ENCODE measurements at regions not wholly inside any gene's neighbourhood (a gene's known extent, or its start where the extent isn't known, plus 50 kb on each side); places are given as distances from the start of the nearest gene placed in this dataset.

- H3K4me3 ChIP-seq (replicated peaks in 1 of 4; ENCODE audit: control extremely low read depth in 1 of 4, insufficient read depth in 1 of 4, low read depth in 3 of 4, low read length in 4 of 4), result no peak overlapping the region
- no peaks in the 10 kb centered on the region for H4K20me1 ChIP-seq (ENCODE audit: control insufficient read depth, extremely low read depth, insufficient read depth, low read length)
- H3K9me3 ChIP-seq (ENCODE audit: control insufficient read depth, insufficient read depth, low read depth, low read length), result no peaks in the 10 kb centered on the region
- no peak overlapping the region for H3K9ac ChIP-seq (ENCODE audit: insufficient read depth, low read length)
- H3K27ac ChIP-seq (ENCODE audit: insufficient read depth, low read length), result no peak overlapping the region
- H2AFZ ChIP-seq (ENCODE audit: low read length), result no peak overlapping the region
- H3K4me1 ChIP-seq (ENCODE audit: control insufficient read depth, extremely low read depth, insufficient read depth, low read length), result no peaks in the 10 kb centered on the region
- no peak overlapping the region for H3K4me2 ChIP-seq (ENCODE audit: extremely low read depth, insufficient read depth, low read length)
- H3K27me3 ChIP-seq (ENCODE audit: control insufficient read depth, insufficient read depth, low read length), result no peaks in the 10 kb centered on the region
- no peaks in the 10 kb centered on the region for H3K79me2 ChIP-seq (ENCODE audit: control insufficient read depth, insufficient read depth, low read length)
- TF ChIP-seq EZH2 (IDR thresholded peaks at IDR 0.05; ENCODE audit: low read length, missing control alignments), result no peak
- TF ChIP-seq, protein P1, sequence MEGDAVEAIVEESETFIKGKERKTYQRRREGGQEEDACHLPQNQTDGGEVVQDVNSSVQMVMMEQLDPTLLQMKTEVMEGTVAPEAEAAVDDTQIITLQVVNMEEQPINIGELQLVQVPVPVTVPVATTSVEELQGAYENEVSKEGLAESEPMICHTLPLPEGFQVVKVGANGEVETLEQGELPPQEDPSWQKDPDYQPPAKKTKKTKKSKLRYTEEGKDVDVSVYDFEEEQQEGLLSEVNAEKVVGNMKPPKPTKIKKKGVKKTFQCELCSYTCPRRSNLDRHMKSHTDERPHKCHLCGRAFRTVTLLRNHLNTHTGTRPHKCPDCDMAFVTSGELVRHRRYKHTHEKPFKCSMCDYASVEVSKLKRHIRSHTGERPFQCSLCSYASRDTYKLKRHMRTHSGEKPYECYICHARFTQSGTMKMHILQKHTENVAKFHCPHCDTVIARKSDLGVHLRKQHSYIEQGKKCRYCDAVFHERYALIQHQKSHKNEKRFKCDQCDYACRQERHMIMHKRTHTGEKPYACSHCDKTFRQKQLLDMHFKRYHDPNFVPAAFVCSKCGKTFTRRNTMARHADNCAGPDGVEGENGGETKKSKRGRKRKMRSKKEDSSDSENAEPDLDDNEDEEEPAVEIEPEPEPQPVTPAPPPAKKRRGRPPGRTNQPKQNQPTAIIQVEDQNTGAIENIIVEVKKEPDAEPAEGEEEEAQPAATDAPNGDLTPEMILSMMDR (conservative IDR thresholded peaks at IDR 0.05 in 1 of 2, IDR thresholded peaks at IDR 0.05 in 1 of 2; ENCODE audit: low read depth in 1 of 2, low read length in 2 of 2), result no peak
- H3K36me3 ChIP-seq (ENCODE audit: control insufficient read depth, insufficient read depth, low read length), result no peaks in the 10 kb centered on the region
- no peak for DNase-seq (ENCODE audit: low read depth in 2 of 2)
Measured at GRCh38 chr11:88036701-88037100, 138.5 kb downstream of the RAB38 start.

GRCh38 chr11:88035271-88035670, 140.0 kb downstream of the RAB38 start:
- no peak for TF ChIP-seq EZH2 (IDR thresholded peaks at IDR 0.05; ENCODE audit: low read length, missing control alignments)
- TF ChIP-seq, protein P1 (conservative IDR thresholded peaks at IDR 0.05 in 1 of 2, IDR thresholded peaks at IDR 0.05 in 1 of 2; ENCODE audit: low read depth in 1 of 2, low read length in 2 of 2), result no peak
- no peak overlapping the region for H3K4me2 ChIP-seq (ENCODE audit: extremely low read depth, insufficient read depth, low read length)
- no peaks in the 10 kb centered on the region for H4K20me1 ChIP-seq (ENCODE audit: control insufficient read depth, extremely low read depth, insufficient read depth, low read length)
- DNase-seq (ENCODE audit: low read depth in 2 of 2), result peak; percentile 16 to 59
- H3K36me3 ChIP-seq (ENCODE audit: control insufficient read depth, insufficient read depth, low read length), result no peaks in the 10 kb centered on the region
- no peaks in the 10 kb centered on the region for H3K27me3 ChIP-seq (ENCODE audit: control insufficient read depth, insufficient read depth, low read length)
- no peak overlapping the region for H3K4me3 ChIP-seq (replicated peaks in 1 of 4; ENCODE audit: control extremely low read depth in 1 of 4, insufficient read depth in 1 of 4, low read depth in 3 of 4, low read length in 4 of 4)
- H3K9ac ChIP-seq (ENCODE audit: insufficient read depth, low read length), result no peak overlapping the region
- H3K79me2 ChIP-seq (ENCODE audit: control insufficient read depth, insufficient read depth, low read length), result no peaks in the 10 kb centered on the region
- H3K4me1 ChIP-seq (ENCODE audit: control insufficient read depth, extremely low read depth, insufficient read depth, low read length), result no peaks in the 10 kb centered on the region
- H3K9me3 ChIP-seq (ENCODE audit: control insufficient read depth, insufficient read depth, low read depth, low read length), result no peaks in the 10 kb centered on the region
- H3K27ac ChIP-seq (ENCODE audit: insufficient read depth, low read length), result no peak overlapping the region
- H2AFZ ChIP-seq (ENCODE audit: low read length), result no peak overlapping the region

- no peak for DNase-seq (ENCODE audit: low read depth in 2 of 2)
- H3K4me2 ChIP-seq (ENCODE audit: extremely low read depth, insufficient read depth, low read length), result no peak overlapping the region
- H3K79me2 ChIP-seq (ENCODE audit: control insufficient read depth, insufficient read depth, low read length), result no peaks in the 10 kb centered on the region
- H3K4me1 ChIP-seq (ENCODE audit: control insufficient read depth, extremely low read depth, insufficient read depth, low read length), result no peaks in the 10 kb centered on the region
- no peaks in the 10 kb centered on the region for H3K27me3 ChIP-seq (ENCODE audit: control insufficient read depth, insufficient read depth, low read length)
- H2AFZ ChIP-seq (ENCODE audit: low read length), result no peak overlapping the region
- H3K27ac ChIP-seq (ENCODE audit: insufficient read depth, low read length), result no peak overlapping the region
- no peaks in the 10 kb centered on the region for H4K20me1 ChIP-seq (ENCODE audit: control insufficient read depth, extremely low read depth, insufficient read depth, low read length)
- H3K4me3 ChIP-seq (replicated peaks in 1 of 4; ENCODE audit: control extremely low read depth in 1 of 4, insufficient read depth in 1 of 4, low read depth in 3 of 4, low read length in 4 of 4), result no peak overlapping the region
- no peak for TF ChIP-seq EZH2 (IDR thresholded peaks at IDR 0.05; ENCODE audit: low read length, missing control alignments)
- TF ChIP-seq, protein P1 (conservative IDR thresholded peaks at IDR 0.05 in 1 of 2, IDR thresholded peaks at IDR 0.05 in 1 of 2; ENCODE audit: low read depth in 1 of 2, low read length in 2 of 2), result no peak
- H3K36me3 ChIP-seq (ENCODE audit: control insufficient read depth, insufficient read depth, low read length), result no peaks in the 10 kb centered on the region
- no peak overlapping the region for H3K9ac ChIP-seq (ENCODE audit: insufficient read depth, low read length)
- H3K9me3 ChIP-seq (ENCODE audit: control insufficient read depth, insufficient read depth, low read depth, low read length), result no peaks in the 10 kb centered on the region
Measured at GRCh38 chr11:88017666-88018065, 157.6 kb downstream of the RAB38 start.
